ENCODE measurements at regions not wholly inside any gene's neighbourhood (a gene's known extent, or its start where the extent isn't known, plus 50 kb on each side); places are given as distances from the start of the nearest gene placed in this dataset.
A peak's percentile ranks its signal among the peaks of the same experiment; 100 is the strongest.

DNA sequence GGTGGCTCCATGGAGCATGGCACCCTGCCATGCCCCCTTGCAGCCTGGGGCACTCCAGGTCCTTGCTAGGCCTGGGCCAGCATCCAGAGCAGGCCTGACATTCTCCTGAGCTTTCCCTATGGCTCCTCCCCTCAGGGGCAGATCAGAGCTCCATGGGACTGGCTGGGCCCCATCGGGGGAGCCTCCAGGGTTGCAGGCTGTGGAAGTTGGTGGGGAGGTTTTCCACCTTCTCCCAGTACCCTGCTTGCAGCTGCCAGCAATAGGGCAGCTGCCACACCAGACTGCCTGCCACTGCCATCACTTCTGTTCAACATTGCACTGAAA, 75.7 kb upstream of the TP63 start:
- DNase-seq (no peak), ATAC-seq (peak in 1 of 2 donors; percentile 34)
- no peak for TF ChIP-seq CTCF (IDR thresholded peaks at IDR 0.05)
- H3K27me3 ChIP-seq (ENCODE audit: low read depth), result no peaks in the 10 kb centered on the region
- H3K27ac ChIP-seq, result no peak overlapping the region
- H3K36me3 ChIP-seq, result no peaks in the 10 kb centered on the region
- no peak overlapping the region for H3K4me3 ChIP-seq
- no peaks in the 10 kb centered on the region for H3K9me3 ChIP-seq
- no peaks in the 10 kb centered on the region for H3K4me1 ChIP-seq
- intact Hi-C loops (cut with DNase I), result no loop called here

- H3K4me3 ChIP-seq, result no peak overlapping the region
- H3K4me1 ChIP-seq, result no peaks in the 10 kb centered on the region
- no peak for ATAC-seq
- H3K27me3 ChIP-seq (ENCODE audit: low read depth), result no peaks in the 10 kb centered on the region
- H3K27ac ChIP-seq, result no peak overlapping the region
- no peak for TF ChIP-seq CTCF (IDR thresholded peaks at IDR 0.05)
- no peak for DNase-seq
- no peaks in the 10 kb centered on the region for H3K36me3 ChIP-seq
- H3K9me3 ChIP-seq, result no peaks in the 10 kb centered on the region
- intact Hi-C loops (cut with DNase I), result no loop called here
Observed at GRCh38 chr3:189557824-189558223, 73.4 kb upstream of the TP63 start.

DNA sequence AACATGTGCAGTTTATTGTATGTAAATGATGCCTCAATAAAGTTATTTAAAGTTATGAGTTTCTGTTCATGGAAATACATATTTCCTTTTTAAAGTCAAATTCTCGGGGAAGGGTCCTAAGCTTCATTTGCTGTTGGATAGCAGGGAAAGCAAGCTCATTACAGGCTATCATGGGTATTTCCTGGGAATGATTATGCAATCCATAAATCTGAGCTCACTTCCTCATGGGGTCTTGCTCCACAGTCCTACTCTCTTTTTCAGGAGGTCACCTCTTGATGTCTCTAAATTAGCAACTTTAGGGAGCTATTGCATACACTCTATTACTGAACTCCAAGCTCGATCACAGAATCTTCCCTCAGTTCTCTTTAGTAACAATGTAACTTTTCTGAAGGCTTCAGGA, 69.9 kb upstream of the TP63 start:
- no peaks in the 10 kb centered on the region for H3K9me3 ChIP-seq
- no peak for ATAC-seq
- intact Hi-C loops (cut with DNase I), result no loop called here
- H3K27ac ChIP-seq, result no peak overlapping the region
- no peaks in the 10 kb centered on the region for H3K4me1 ChIP-seq
- no peaks in the 10 kb centered on the region for H3K27me3 ChIP-seq (ENCODE audit: low read depth)
- H3K36me3 ChIP-seq, result no peaks in the 10 kb centered on the region
- no peak overlapping the region for H3K4me3 ChIP-seq
- TF ChIP-seq CTCF (IDR thresholded peaks at IDR 0.05), result no peak
- no peak for DNase-seq

GRCh38 chr3:189563853-189564563, 67.2 kb upstream of the TP63 start:
- ATAC-seq (peak; percentile 75 to 80), DNase-seq (no peak)
- Histone ChIP-seq H3K4me1 (no peaks in the 10 kb centered on the region), H3K4me3 (no peak overlapping the region), H3K9me3 (no peaks in the 10 kb centered on the region), H3K36me3 (no peaks in the 10 kb centered on the region), H3K27me3 (ENCODE audit: low read depth) (no peaks in the 10 kb centered on the region), H3K27ac (no peak overlapping the region)
- intact Hi-C loops (cut with DNase I), result no loop called here
- TF ChIP-seq CTCF (IDR thresholded peaks at IDR 0.05), result no peak

- TF ChIP-seq CTCF (IDR thresholded peaks at IDR 0.05), result no peak
- Histone ChIP-seq H3K27ac (no peak overlapping the region), H3K4me1 (no peaks in the 10 kb centered on the region), H3K27me3 (ENCODE audit: low read depth) (no peaks in the 10 kb centered on the region), H3K9me3 (no peaks in the 10 kb centered on the region), H3K36me3 (no peaks in the 10 kb centered on the region), H3K4me3 (no peak overlapping the region)
- DNase-seq (no peak), ATAC-seq (no peak)
- intact Hi-C loops (cut with DNase I), result no loop called here
Observed at GRCh38 chr3:189566550-189567130, 64.5 kb upstream of the TP63 start.
